ENCODE measurements at regions not wholly inside any gene's neighbourhood (a gene's known extent, or its start where the extent isn't known, plus 50 kb on each side); places are given as distances from the start of the nearest gene placed in this dataset.

DNA sequence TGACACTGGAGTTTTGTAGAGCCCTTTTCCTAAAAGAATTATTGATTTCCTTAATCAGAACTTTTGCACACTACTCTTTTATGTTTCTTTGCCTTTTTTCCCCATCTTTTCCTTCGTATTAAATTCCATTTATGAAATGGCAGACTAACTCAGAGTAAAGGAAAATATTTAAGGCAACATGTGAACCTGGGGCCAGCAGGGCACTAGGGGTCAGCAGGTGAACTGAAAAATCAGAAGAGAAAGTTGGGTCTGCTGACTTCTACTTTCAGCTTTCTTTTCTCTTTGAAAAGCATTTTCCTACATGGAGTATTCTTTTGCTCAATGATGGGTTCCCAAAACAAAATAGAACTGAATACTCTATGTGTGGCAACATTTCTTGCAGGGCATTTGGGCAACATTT lies 226.6 kb upstream of the EXOC2 start:
- no peak for TF ChIP-seq ZNF274 (IDR thresholded peaks at IDR 0.05; ENCODE audit: low read length)
- TF ChIP-seq ZNF274 (tag by site-specific recombination; IDR thresholded peaks at IDR 0.05; ENCODE audit: borderline replicate concordance): no peak
- TF ChIP-seq, protein P1, sequence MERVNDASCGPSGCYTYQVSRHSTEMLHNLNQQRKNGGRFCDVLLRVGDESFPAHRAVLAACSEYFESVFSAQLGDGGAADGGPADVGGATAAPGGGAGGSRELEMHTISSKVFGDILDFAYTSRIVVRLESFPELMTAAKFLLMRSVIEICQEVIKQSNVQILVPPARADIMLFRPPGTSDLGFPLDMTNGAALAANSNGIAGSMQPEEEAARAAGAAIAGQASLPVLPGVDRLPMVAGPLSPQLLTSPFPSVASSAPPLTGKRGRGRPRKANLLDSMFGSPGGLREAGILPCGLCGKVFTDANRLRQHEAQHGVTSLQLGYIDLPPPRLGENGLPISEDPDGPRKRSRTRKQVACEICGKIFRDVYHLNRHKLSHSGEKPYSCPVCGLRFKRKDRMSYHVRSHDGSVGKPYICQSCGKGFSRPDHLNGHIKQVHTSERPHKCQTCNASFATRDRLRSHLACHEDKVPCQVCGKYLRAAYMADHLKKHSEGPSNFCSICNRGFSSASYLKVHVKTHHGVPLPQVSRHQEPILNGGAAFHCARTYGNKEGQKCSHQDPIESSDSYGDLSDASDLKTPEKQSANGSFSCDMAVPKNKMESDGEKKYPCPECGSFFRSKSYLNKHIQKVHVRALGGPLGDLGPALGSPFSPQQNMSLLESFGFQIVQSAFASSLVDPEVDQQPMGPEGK (tag by site-specific recombination; IDR thresholded peaks at IDR 0.05): no peak
- TF ChIP-seq, protein P2, sequence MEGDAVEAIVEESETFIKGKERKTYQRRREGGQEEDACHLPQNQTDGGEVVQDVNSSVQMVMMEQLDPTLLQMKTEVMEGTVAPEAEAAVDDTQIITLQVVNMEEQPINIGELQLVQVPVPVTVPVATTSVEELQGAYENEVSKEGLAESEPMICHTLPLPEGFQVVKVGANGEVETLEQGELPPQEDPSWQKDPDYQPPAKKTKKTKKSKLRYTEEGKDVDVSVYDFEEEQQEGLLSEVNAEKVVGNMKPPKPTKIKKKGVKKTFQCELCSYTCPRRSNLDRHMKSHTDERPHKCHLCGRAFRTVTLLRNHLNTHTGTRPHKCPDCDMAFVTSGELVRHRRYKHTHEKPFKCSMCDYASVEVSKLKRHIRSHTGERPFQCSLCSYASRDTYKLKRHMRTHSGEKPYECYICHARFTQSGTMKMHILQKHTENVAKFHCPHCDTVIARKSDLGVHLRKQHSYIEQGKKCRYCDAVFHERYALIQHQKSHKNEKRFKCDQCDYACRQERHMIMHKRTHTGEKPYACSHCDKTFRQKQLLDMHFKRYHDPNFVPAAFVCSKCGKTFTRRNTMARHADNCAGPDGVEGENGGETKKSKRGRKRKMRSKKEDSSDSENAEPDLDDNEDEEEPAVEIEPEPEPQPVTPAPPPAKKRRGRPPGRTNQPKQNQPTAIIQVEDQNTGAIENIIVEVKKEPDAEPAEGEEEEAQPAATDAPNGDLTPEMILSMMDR (tag by site-specific recombination; IDR thresholded peaks at IDR 0.05): no peak
- no peak for TF ChIP-seq YY1 (tag by site-specific recombination; IDR thresholded peaks at IDR 0.05)
- no peak for TF ChIP-seq PRDM1 (tag by site-specific recombination; IDR thresholded peaks at IDR 0.05)
- no peak for TF ChIP-seq ZSCAN16 (tag by site-specific recombination; IDR thresholded peaks at IDR 0.05)
- no peak for TF ChIP-seq WT1 (tag by site-specific recombination; IDR thresholded peaks at IDR 0.05)
- TF ChIP-seq ZXDB (tag by site-specific recombination; IDR thresholded peaks at IDR 0.05): no peak
